Urinary bladder (tissue), 3 donors: ENCODE measurements at regions not wholly inside any gene's neighbourhood (a gene's known extent, or its start where the extent isn't known, plus 50 kb on each side); places are given as distances from the start of the nearest gene placed in this dataset.
"Not testable (repeated sequence)": the region's sequence is repeated elsewhere in the genome, so short reads cannot be mapped to it uniquely, and the experiment has no call there.

Experiments
- DNase-seq: peaks from one replicate; pipeline ENCODE4 v3.0.0-alpha.2; 2015; ENCODE audit errors: extremely low spot score
- H3K27ac ChIP-seq: one replicate; pipeline ENCODE4 v1.5.1; 2013; ENCODE audit warnings: low read depth, mild to moderate bottlenecking, moderate library complexity
- H3K36me3 ChIP-seq: one replicate; pipeline ENCODE4 v1.6.1; 2013; ENCODE audit warnings: mild to moderate bottlenecking, moderate library complexity; ENCODE audit not compliant: insufficient read depth
- H3K4me1 ChIP-seq: one replicate; pipeline ENCODE4 v1.6.1; 2013; ENCODE audit warnings: mild to moderate bottlenecking, moderate library complexity; ENCODE audit not compliant: insufficient read depth
- H3K4me3 ChIP-seq: one replicate; pipeline ENCODE4 v1.5.1; 2013; ENCODE audit warnings: low read depth, low read length
- WGBS: extraction: QIAGEN DNeasy Blood & Tissue Kit; methylation state at CpG from one replicate; pipeline ENCODE4 v1.1.7; 2013; 5-methylcytosine and 5-hydroxymethylcytosine counted together
- donor health status: healthy with polysubstance abuse.
- donor health status: healthy.

- no peak for DNase-seq
- 80% methylated on average over 6 of the region's 6 CpGs for WGBS
- Histone ChIP-seq H3K4me3 (no peak overlapping the region), H3K4me1 (no peaks in the 10 kb centered on the region), H3K36me3 (no peaks in the 10 kb centered on the region), H3K27ac (no peak overlapping the region)
Observed at GRCh38 chr9:108049671-108050494, 560.3 kb upstream of the KLF4 start.

GRCh38 chr9:108049026-108049607 lies 559.5 kb upstream of the KLF4 start:
- Histone ChIP-seq H3K4me1 (no peaks in the 10 kb centered on the region), H3K4me3 (no peak overlapping the region), H3K36me3 (no peaks in the 10 kb centered on the region), H3K27ac (no peak overlapping the region)
- WGBS, result 41% methylated on average over 7 of the region's 7 CpGs
- no peak for DNase-seq

GRCh38 chr9:108048406-108049025 lies 558.9 kb upstream of the KLF4 start:
- Histone ChIP-seq H3K27ac (no peak overlapping the region), H3K4me3 (no peak overlapping the region), H3K4me1 (no peaks in the 10 kb centered on the region), H3K36me3 (no peaks in the 10 kb centered on the region)
- DNase-seq, result no peak

GRCh38 chr9:108047777-108048176 lies 558.2 kb upstream of the KLF4 start:
- not testable (repeated sequence) for H3K27ac ChIP-seq, H3K36me3 ChIP-seq, H3K4me3 ChIP-seq, H3K4me1 ChIP-seq, DNase-seq
- WGBS, result 61% methylated on average over 1 of the region's 1 CpG

- Histone ChIP-seq H3K4me1 (no peaks in the 10 kb centered on the region), H3K4me3 (no peak overlapping the region), H3K27ac (no peak overlapping the region), H3K36me3 (no peaks in the 10 kb centered on the region)
- WGBS, result 68% methylated on average over 5 of the region's 5 CpGs
- DNase-seq, result no peak
Observed at GRCh38 chr9:108047264-108047663, 557.7 kb upstream of the KLF4 start.

GRCh38 chr9:108045851-108046250 lies 556.3 kb upstream of the KLF4 start:
- no peak for DNase-seq
- whole genome bisulfite sequencing, result 94% methylated on average over 1 of the region's 1 CpG
- H3K36me3 ChIP-seq, result no peaks in the 10 kb centered on the region

GRCh38 chr9:108043585-108043984 lies 554.0 kb upstream of the KLF4 start:
- H3K36me3 ChIP-seq, result no peaks in the 10 kb centered on the region
- WGBS, result 99% methylated on average over 1 of the region's 1 CpG
- H3K4me1 ChIP-seq, result no peaks in the 10 kb centered on the region
- H3K27ac ChIP-seq, result no peak overlapping the region
- DNase-seq, result no peak
- no peak overlapping the region for H3K4me3 ChIP-seq

More at GRCh38 chr9:108045851-108046250, 556.3 kb upstream of the KLF4 start:
- no peaks in the 10 kb centered on the region for H3K4me1 ChIP-seq
- no peak overlapping the region for H3K4me3 ChIP-seq
- no peak overlapping the region for H3K27ac ChIP-seq

- no peak overlapping the region for H3K4me3 ChIP-seq
- WGBS, result 94% methylated on average over 1 of the region's 1 CpG
- H3K4me1 ChIP-seq, result no peaks in the 10 kb centered on the region
- no peak overlapping the region for H3K27ac ChIP-seq
- no peaks in the 10 kb centered on the region for H3K36me3 ChIP-seq
- no peak for DNase-seq
Observed at GRCh38 chr9:108041551-108041950, 552.0 kb upstream of the KLF4 start.

- no peak for DNase-seq
- no peak overlapping the region for H3K27ac ChIP-seq
- H3K4me3 ChIP-seq, result no peak overlapping the region
- 96% methylated on average over 1 of the region's 1 CpG for WGBS
- no peaks in the 10 kb centered on the region for H3K4me1 ChIP-seq
- no peaks in the 10 kb centered on the region for H3K36me3 ChIP-seq
Observed at GRCh38 chr9:108040783-108041182, 551.2 kb upstream of the KLF4 start.

- H3K4me1 ChIP-seq, result no peaks in the 10 kb centered on the region
- no peak for DNase-seq
- no peak overlapping the region for H3K27ac ChIP-seq
- H3K4me3 ChIP-seq, result no peak overlapping the region
- H3K36me3 ChIP-seq, result no peaks in the 10 kb centered on the region
- 94% methylated on average over 1 of the region's 1 CpG for WGBS
Observed at GRCh38 chr9:108039493-108039892, 549.9 kb upstream of the KLF4 start.

GRCh38 chr9:108039012-108039411 lies 549.4 kb upstream of the KLF4 start:
- H3K4me3 ChIP-seq, result no peak overlapping the region
- 87% methylated on average over 1 of the region's 1 CpG for WGBS

GRCh38 chr9:108035487-108035886 lies 545.9 kb upstream of the KLF4 start:
- WGBS, result 70% methylated on average over 1 of the region's 1 CpG

More at GRCh38 chr9:108039012-108039411, 549.4 kb upstream of the KLF4 start:
- no peak for DNase-seq
- Histone ChIP-seq H3K4me1 (no peaks in the 10 kb centered on the region), H3K27ac (no peak overlapping the region), H3K36me3 (no peaks in the 10 kb centered on the region)

GRCh38 chr9:108033976-108034964 lies 544.7 kb upstream of the KLF4 start:
- H3K4me1 ChIP-seq, result no peaks in the 10 kb centered on the region
- 60% methylated on average over 5 of the region's 5 CpGs for WGBS
- no peaks in the 10 kb centered on the region for H3K36me3 ChIP-seq
- H3K4me3 ChIP-seq, result no peak overlapping the region
- peak; percentile 72 for DNase-seq
- no peak overlapping the region for H3K27ac ChIP-seq

More at GRCh38 chr9:108035487-108035886, 545.9 kb upstream of the KLF4 start:
- Histone ChIP-seq H3K4me3 (no peak overlapping the region), H3K27ac (no peak overlapping the region), H3K36me3 (no peaks in the 10 kb centered on the region), H3K4me1 (no peaks in the 10 kb centered on the region)
- DNase-seq, result no peak
